GM23338 (cell line): ENCODE measurements at regions not wholly inside any gene's neighbourhood (a gene's known extent, or its start where the extent isn't known, plus 50 kb on each side); places are given as distances from the start of the nearest gene placed in this dataset.

Experiments
- ATAC-seq: fragments of 200-7000 bp; cut with Tn5 transposase; 3 replicates; pipeline ENCODE4 v1.9.1; 2020
- DNase-seq: peaks from one replicate; pipeline ENCODE4 v3.0.0-alpha.2; 2015; ENCODE audit warnings: low spot score
- H2AFZ ChIP-seq: fragments of 200-600 bp; sonication (generic); 2 replicates; pipeline ENCODE4 v1.8.0; 2016; ENCODE audit warnings: antibody characterized with exemption, mild to moderate bottlenecking, moderate library complexity
- H3F3A ChIP-seq: fragments of 200-600 bp; sonication (generic); replicated peaks from 2 replicates; pipeline ENCODE4 v1.8.0; 2017; ENCODE audit warnings: antibody characterized with exemption, mixed run types, low read depth
- H3K27ac ChIP-seq: fragments of 200-600 bp; sonication (generic); 2 replicates; pipeline ENCODE4 v1.6.1; 2016; ENCODE audit warnings: low read depth
- H3K27me3 ChIP-seq: fragments of 200-600 bp; sonication (generic); 2 replicates; pipeline ENCODE4 v1.8.0; 2016; ENCODE audit warnings: mild to moderate bottlenecking, mixed run types, moderate library complexity; ENCODE audit not compliant: insufficient read depth
- H3K36me3 ChIP-seq: fragments of 200-600 bp; sonication (generic); 2 replicates; pipeline ENCODE4 v1.8.0; 2016; ENCODE audit warnings: mild to moderate bottlenecking; ENCODE audit not compliant: insufficient read depth
- H3K4me1 ChIP-seq: fragments of 200-600 bp; sonication (generic); 2 replicates; pipeline ENCODE4 v1.8.0; 2016; ENCODE audit warnings: mild to moderate bottlenecking, moderate library complexity; ENCODE audit not compliant: insufficient read depth
- H3K4me2 ChIP-seq: fragments of 200-600 bp; sonication (generic); 2 replicates; pipeline ENCODE4 v1.7.1; 2017; ENCODE audit warnings: mixed run types
- H3K4me3 ChIP-seq: fragments of 200-600 bp; sonication (generic); 2 replicates; pipeline ENCODE4 v1.6.1; 2016; ENCODE audit warnings: mixed run types
- H3K79me2 ChIP-seq: fragments of 200-600 bp; sonication (generic); replicated peaks from 2 replicates; pipeline ENCODE4 v1.8.0; 2017; ENCODE audit warnings: mild to moderate bottlenecking; ENCODE audit not compliant: insufficient read depth
- H3K9me2 ChIP-seq: fragments of 200-600 bp; sonication (generic); 2 replicates; pipeline ENCODE4 v1.8.0; 2017; ENCODE audit not compliant: insufficient read depth
- H4K20me1 ChIP-seq: fragments of 200-600 bp; sonication (generic); replicated peaks from 2 replicates; pipeline ENCODE4 v1.8.0; 2017; ENCODE audit warnings: mild to moderate bottlenecking; ENCODE audit not compliant: insufficient read depth
- H3K27ac Mint-ChIP-seq: 2 replicates; pipeline ENCODE4 v1.8.0; 2020; ENCODE audit warnings: inconsistent platforms, mild to moderate bottlenecking, moderate library complexity, mixed read lengths
- H3K27me3 Mint-ChIP-seq: 3 replicates; pipeline ENCODE4 v1.8.0; 2022; ENCODE audit warnings: low read depth, mild to moderate bottlenecking, moderate library complexity, mixed read lengths, inconsistent platforms; ENCODE audit not compliant: insufficient read depth, poor library complexity
- H3K36me3 Mint-ChIP-seq: 3 replicates; pipeline ENCODE4 v1.8.0; 2021; ENCODE audit warnings: low read depth, mild to moderate bottlenecking, inconsistent platforms, moderate library complexity, mixed read lengths
- H3K4me1 Mint-ChIP-seq: 3 replicates; pipeline ENCODE4 v1.8.0; 2020; ENCODE audit warnings: mild to moderate bottlenecking, inconsistent platforms, mixed read lengths
- H3K4me3 Mint-ChIP-seq: 3 replicates; pipeline ENCODE4 v1.8.0; 2021; ENCODE audit warnings: moderate library complexity, mild to moderate bottlenecking, inconsistent platforms, mixed read lengths
- H3K9me3 Mint-ChIP-seq: 3 replicates; pipeline ENCODE4 v1.8.0; 2020; ENCODE audit warnings: moderate library complexity, mild to moderate bottlenecking, inconsistent platforms, mixed read lengths
- CREB1 ChIP-seq: fragments of 250-450 bp; sonication (Bioruptor Pico); IDR thresholded peaks from 2 replicates; pipeline ENCODE4 v1.5.0; 2020; ENCODE audit warnings: low read depth, mild to moderate bottlenecking, moderate library complexity
- EZH2 ChIP-seq: fragments of 200-600 bp; sonication (generic); IDR thresholded peaks from one replicate; pipeline ENCODE4 v1.8.0; 2017; ENCODE audit warnings: antibody characterized with exemption, mild to moderate bottlenecking, low read depth; ENCODE audit not compliant: unreplicated experiment
- EZH2phosphoT487 ChIP-seq: fragments of 200-600 bp; sonication (generic); IDR thresholded peaks from one replicate; pipeline ENCODE4 v1.8.1; 2018; ENCODE audit warnings: antibody characterized with exemption; ENCODE audit not compliant: unreplicated experiment
- JUNB ChIP-seq: IDR thresholded peaks from one replicate; pipeline ENCODE4 v1.6.1; 2016; ENCODE audit warnings: antibody characterized with exemption; ENCODE audit not compliant: unreplicated experiment
- POLR2AphosphoS5 ChIP-seq: IDR thresholded peaks from 2 replicates; pipeline ENCODE4 v1.6.1; 2016; ENCODE audit warnings: antibody characterized with exemption, low read depth
- REST ChIP-seq: IDR thresholded peaks from one replicate; pipeline ENCODE4 v1.6.1; 2018; ENCODE audit warnings: antibody characterized with exemption; ENCODE audit not compliant: unreplicated experiment
- STAT1 ChIP-seq: IDR thresholded peaks from one replicate; pipeline ENCODE4 v1.6.1; 2016; ENCODE audit warnings: antibody characterized with exemption; ENCODE audit not compliant: unreplicated experiment
- ZNF114 ChIP-seq: fragments of 250-450 bp; sonication (Bioruptor Pico); IDR thresholded peaks from 2 replicates; pipeline ENCODE4 v1.5.0; 2020; ENCODE audit warnings: mild to moderate bottlenecking, moderate library complexity
- ZNF462 ChIP-seq: fragments of 250-450 bp; sonication (Bioruptor Pico); IDR thresholded peaks from 2 replicates; pipeline ENCODE4 v1.5.0; 2020; ENCODE audit warnings: mild to moderate bottlenecking, moderate library complexity

- H2AFZ ChIP-seq, result no peak overlapping the region
- DNase-seq (no peak), ATAC-seq (no peak)
- H3F3A ChIP-seq, result no peaks in the 10 kb centered on the region
- H3K9me2 ChIP-seq, result no peaks in the 10 kb centered on the region
- H3K36me3 Mint-ChIP-seq, result no peaks in the 10 kb centered on the region
- no peaks in the 10 kb centered on the region for H4K20me1 ChIP-seq
- no peak overlapping the region for H3K27ac ChIP-seq
- peaks cover 3% of the 10 kb centered on the region for H3K27me3 Mint-ChIP-seq
- H3K79me2 ChIP-seq, result no peaks in the 10 kb centered on the region
- no peak overlapping the region for H3K4me3 ChIP-seq
- H3K9me3 Mint-ChIP-seq, result no peaks in the 10 kb centered on the region
- no peak overlapping the region for H3K4me3 Mint-ChIP-seq
- TF ChIP-seq REST, result no peak
- no peak for TF ChIP-seq POLR2AphosphoS5
- no peak for TF ChIP-seq CREB1 (CRISPR knock-in tag)
- no peak for TF ChIP-seq JUNB
- no peak overlapping the region; the same call in 1 of the 2 replicates for H3K4me2 ChIP-seq
- H3K36me3 ChIP-seq, result no peaks in the 10 kb centered on the region
- H3K27ac Mint-ChIP-seq, result no peak overlapping the region
- H3K27me3 ChIP-seq, result no peaks in the 10 kb centered on the region
- peaks cover 37% of the 10 kb centered on the region for H3K4me1 Mint-ChIP-seq
- peaks cover 16% of the 10 kb centered on the region; the same call in 1 of the 2 replicates for H3K4me1 ChIP-seq
These were observed 237.8 kb upstream of the PGRMC2 start for GRCh38 chr4:128525387-128525786.

GRCh38 chr4:128524311-128524710 is 236.7 kb upstream of the PGRMC2 start:
- no peaks in the 10 kb centered on the region for H3F3A ChIP-seq
- no peaks in the 10 kb centered on the region for H3K27me3 ChIP-seq
- no peak overlapping the region for H2AFZ ChIP-seq
- no peaks in the 10 kb centered on the region for H3K9me2 ChIP-seq
- no peaks in the 10 kb centered on the region for H4K20me1 ChIP-seq
- no peaks in the 10 kb centered on the region for H3K79me2 ChIP-seq
- peaks cover 16% of the 10 kb centered on the region; the same call in 1 of the 2 replicates for H3K4me1 ChIP-seq
- ATAC-seq, result no peak
- H3K36me3 ChIP-seq, result no peaks in the 10 kb centered on the region
- Mint-ChIP-seq H3K27me3 (peaks cover 3% of the 10 kb centered on the region), H3K36me3 (no peaks in the 10 kb centered on the region), H3K4me1 (peaks cover 34% of the 10 kb centered on the region), H3K27ac (no peak overlapping the region), H3K9me3 (no peaks in the 10 kb centered on the region), H3K4me3 (no peak overlapping the region)
- H3K27ac ChIP-seq, result no peak overlapping the region
- no peak overlapping the region for H3K4me2 ChIP-seq
- no peak overlapping the region for H3K4me3 ChIP-seq
- no peak for DNase-seq
- TF ChIP-seq REST, result no peak
- no peak for TF ChIP-seq CREB1 (CRISPR knock-in tag)
- no peak for TF ChIP-seq EZH2phosphoT487
- TF ChIP-seq ZNF114 (CRISPR knock-in tag), result no peak
- no peak for TF ChIP-seq EZH2
- TF ChIP-seq ZNF462 (CRISPR knock-in tag), result no peak
- no peak for TF ChIP-seq POLR2AphosphoS5
- no peak for TF ChIP-seq STAT1
